Caco-2 (cell line): ENCODE measurements at regions not wholly inside any gene's neighbourhood (a gene's known extent, or its start where the extent isn't known, plus 50 kb on each side); places are given as distances from the start of the nearest gene placed in this dataset.

Experiments
- BruUV-seq: library from RNA; stranded (reverse); fragments of 400-500 nt; replicated peaks from 2 replicates; lab custom pipeline; 2021; lab: Mats Ljungman, UMichigan
- CTCF ChIA-PET: fragments of 300-600 bp; sonication (Branson Sonifier 250); formaldehyde crosslinking; loops from one replicate; lab custom pipeline; 2022; ENCODE audit warnings: antibody characterized with exemption; lab: Charles Lee
- POLR2A ChIA-PET: fragments of 300-600 bp; sonication (Branson Sonifier 250); formaldehyde crosslinking; loops from one replicate; lab custom pipeline; 2022; ENCODE audit warnings: antibody characterized with exemption; lab: Charles Lee
- DNase-seq, 2 experiments: peaks; one replicate each; pipeline versions ENCODE4 v3.0.0 to v3.0.0-alpha.2; 2020 to 2022
- H3K27me3 ChIP-seq: replicated peaks from 2 replicates; pipeline ENCODE4 v1.6.0; 2011; ENCODE audit warnings: low read length; ENCODE audit not compliant: control insufficient read depth, insufficient read depth
- H3K36me3 ChIP-seq: 2 replicates; pipeline ENCODE4 v1.5.1; 2011; ENCODE audit warnings: low read length; ENCODE audit not compliant: control insufficient read depth, insufficient read depth
- H3K4me1 ChIP-seq: fragments of 250-450 bp; sonication (Bioruptor Pico); 2 replicates; pipeline ENCODE4 v1.5.1; 2020; ENCODE audit warnings: mild to moderate bottlenecking
- H3K4me3 ChIP-seq: 2 replicates; pipeline ENCODE4 v1.5.1; 2011; ENCODE audit warnings: low read depth, mild to moderate bottlenecking, control low read depth, low read length
- H3K9me3 ChIP-seq: fragments of 250-450 bp; sonication (Bioruptor Pico); 2 replicates; pipeline ENCODE4 v1.5.1; 2020; ENCODE audit warnings: mild to moderate bottlenecking, moderate library complexity
- H3K27ac Mint-ChIP-seq: one replicate; pipeline ENCODE4 v1.8.0; 2022; ENCODE audit warnings: mixed read lengths; ENCODE audit not compliant: unreplicated experiment
- H3K27me3 Mint-ChIP-seq: one replicate; pipeline ENCODE4 v1.8.0; 2022; ENCODE audit warnings: mixed read lengths; ENCODE audit not compliant: insufficient read depth, unreplicated experiment
- H3K36me3 Mint-ChIP-seq: one replicate; pipeline ENCODE4 v1.8.0; 2022; ENCODE audit warnings: mild to moderate bottlenecking, mixed read lengths; ENCODE audit not compliant: insufficient read depth, unreplicated experiment
- H3K4me1 Mint-ChIP-seq: one replicate; pipeline ENCODE4 v1.8.0; 2022; ENCODE audit warnings: low read depth, mixed read lengths; ENCODE audit not compliant: unreplicated experiment
- H3K4me3 Mint-ChIP-seq: one replicate; pipeline ENCODE4 v1.8.0; 2022; ENCODE audit warnings: mild to moderate bottlenecking, moderate library complexity, mixed read lengths; ENCODE audit not compliant: unreplicated experiment
- H3K9me3 Mint-ChIP-seq: one replicate; pipeline ENCODE4 v1.8.0; 2022; ENCODE audit warnings: mixed read lengths; ENCODE audit not compliant: unreplicated experiment
- CTCF ChIP-seq, 2 experiments: fragments of 200-600 bp in 1 of 2; IDR thresholded peaks; 1 replicate in 1 of 2; 2 replicates in 1 of 2; pipeline versions ENCODE4 v1.5.1 to v1.8.0; 2011 to 2022; ENCODE audit warnings: antibody characterized with exemption in 1 of 2, control low read depth in 1 of 2, inconsistent platforms in 1 of 2, low read depth in 1 of 2, low read length in 1 of 2, mild to moderate bottlenecking in 1 of 2, moderate library complexity in 1 of 2; ENCODE audit not compliant: insufficient read depth in 1 of 2, severe bottlenecking in 1 of 2, unreplicated experiment in 1 of 2
- intact Hi-C: fragments of 100-400 bp; cut with micrococcal nuclease; formaldehyde crosslinking; loops from one replicate; pipeline ENCODE4 v1.10.0; 2022; ENCODE audit not compliant: unreplicated experiment

DNA sequence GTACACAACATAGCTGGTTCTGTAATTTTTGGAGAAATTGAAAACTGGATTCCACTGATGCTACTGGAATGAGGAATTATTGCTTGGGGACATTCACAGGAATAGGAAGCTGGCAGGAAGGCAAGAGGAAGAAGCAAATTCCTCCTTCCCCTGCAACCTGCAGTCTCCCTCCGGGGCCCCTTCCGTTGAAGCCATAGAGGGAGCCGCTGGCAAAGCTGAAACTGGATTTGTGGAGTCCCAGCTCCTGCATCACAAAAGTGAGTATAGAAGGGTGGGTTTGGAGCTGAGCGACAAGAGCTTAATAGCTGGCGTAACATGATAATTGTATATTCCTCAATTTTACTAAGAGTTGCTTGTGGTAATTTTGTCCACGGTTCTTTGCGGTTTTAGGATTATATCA is 190.8 kb downstream of the ADRA2A start:
- ChIA-PET CTCF (no interaction called here), POLR2A (no interaction called here)
- Histone ChIP-seq H3K4me3 (no peak overlapping the region), H3K9me3 (no peaks in the 10 kb centered on the region), H3K36me3 (no peaks in the 10 kb centered on the region), H3K27me3 (no peaks in the 10 kb centered on the region), H3K4me1 (no peaks in the 10 kb centered on the region)
- Mint-ChIP-seq H3K27me3 (peaks cover 10% of the 10 kb centered on the region), H3K4me3 (no peak overlapping the region), H3K9me3 (no peaks in the 10 kb centered on the region), H3K4me1 (no peaks in the 10 kb centered on the region), H3K27ac (no peak overlapping the region), H3K36me3 (no peaks in the 10 kb centered on the region)
- intact Hi-C loops: no loop called here
- DNase-seq: no peak
- no peak for TF ChIP-seq CTCF (IDR thresholded peaks at IDR 0.05; ENCODE audit: insufficient read depth in 1 of 2, low read depth in 1 of 2, low read length in 1 of 2, severe bottlenecking in 1 of 2, unreplicated experiment in 1 of 2)
- no TSS peak for BruUV-seq

GRCh38 chr10:111273235-111273634 is 196.4 kb downstream of the ADRA2A start:
- no TSS peak for BruUV-seq
- DNase-seq: no peak
- ChIA-PET POLR2A (no interaction called here), CTCF (no interaction called here)
- Histone ChIP-seq H3K4me1 (no peaks in the 10 kb centered on the region), H3K9me3 (no peaks in the 10 kb centered on the region), H3K27me3 (no peaks in the 10 kb centered on the region), H3K4me3 (no peak overlapping the region), H3K36me3 (no peaks in the 10 kb centered on the region)
- Mint-ChIP-seq H3K9me3 (no peaks in the 10 kb centered on the region), H3K4me3 (no peak overlapping the region), H3K27me3 (peaks cover 20% of the 10 kb centered on the region), H3K4me1 (no peaks in the 10 kb centered on the region), H3K36me3 (no peaks in the 10 kb centered on the region), H3K27ac (no peak overlapping the region)
- no peak for TF ChIP-seq CTCF (IDR thresholded peaks at IDR 0.05; ENCODE audit: insufficient read depth in 1 of 2, low read depth in 1 of 2, low read length in 1 of 2, severe bottlenecking in 1 of 2, unreplicated experiment in 1 of 2)
- intact Hi-C loops: no loop called here

- no peak overlapping the region for H3K4me3 ChIP-seq
- Mint-ChIP-seq H3K9me3 (no peaks in the 10 kb centered on the region), H3K4me3 (no peak overlapping the region), H3K27me3 (peaks cover 18% of the 10 kb centered on the region), H3K4me1 (no peaks in the 10 kb centered on the region), H3K36me3 (no peaks in the 10 kb centered on the region), H3K27ac (no peak overlapping the region)
- H3K9me3 ChIP-seq: no peaks in the 10 kb centered on the region
- H3K36me3 ChIP-seq: no peaks in the 10 kb centered on the region
- TF ChIP-seq CTCF (IDR thresholded peaks at IDR 0.05; ENCODE audit: insufficient read depth in 1 of 2, low read depth in 1 of 2, low read length in 1 of 2, severe bottlenecking in 1 of 2, unreplicated experiment in 1 of 2): no peak
- no TSS peak for BruUV-seq
- H3K27me3 ChIP-seq: no peaks in the 10 kb centered on the region
- intact Hi-C loops: no loop called here
- DNase-seq: no peak
- no peaks in the 10 kb centered on the region for H3K4me1 ChIP-seq
- ChIA-PET POLR2A (no interaction called here), CTCF (no interaction called here)
Observed at GRCh38 chr10:111273635-111274034, 196.8 kb downstream of the ADRA2A start.
